ENCODE measurements at regions not wholly inside any gene's neighbourhood (a gene's known extent, or its start where the extent isn't known, plus 50 kb on each side); places are given as distances from the start of the nearest gene placed in this dataset.

- TF ChIP-seq, protein P1, sequence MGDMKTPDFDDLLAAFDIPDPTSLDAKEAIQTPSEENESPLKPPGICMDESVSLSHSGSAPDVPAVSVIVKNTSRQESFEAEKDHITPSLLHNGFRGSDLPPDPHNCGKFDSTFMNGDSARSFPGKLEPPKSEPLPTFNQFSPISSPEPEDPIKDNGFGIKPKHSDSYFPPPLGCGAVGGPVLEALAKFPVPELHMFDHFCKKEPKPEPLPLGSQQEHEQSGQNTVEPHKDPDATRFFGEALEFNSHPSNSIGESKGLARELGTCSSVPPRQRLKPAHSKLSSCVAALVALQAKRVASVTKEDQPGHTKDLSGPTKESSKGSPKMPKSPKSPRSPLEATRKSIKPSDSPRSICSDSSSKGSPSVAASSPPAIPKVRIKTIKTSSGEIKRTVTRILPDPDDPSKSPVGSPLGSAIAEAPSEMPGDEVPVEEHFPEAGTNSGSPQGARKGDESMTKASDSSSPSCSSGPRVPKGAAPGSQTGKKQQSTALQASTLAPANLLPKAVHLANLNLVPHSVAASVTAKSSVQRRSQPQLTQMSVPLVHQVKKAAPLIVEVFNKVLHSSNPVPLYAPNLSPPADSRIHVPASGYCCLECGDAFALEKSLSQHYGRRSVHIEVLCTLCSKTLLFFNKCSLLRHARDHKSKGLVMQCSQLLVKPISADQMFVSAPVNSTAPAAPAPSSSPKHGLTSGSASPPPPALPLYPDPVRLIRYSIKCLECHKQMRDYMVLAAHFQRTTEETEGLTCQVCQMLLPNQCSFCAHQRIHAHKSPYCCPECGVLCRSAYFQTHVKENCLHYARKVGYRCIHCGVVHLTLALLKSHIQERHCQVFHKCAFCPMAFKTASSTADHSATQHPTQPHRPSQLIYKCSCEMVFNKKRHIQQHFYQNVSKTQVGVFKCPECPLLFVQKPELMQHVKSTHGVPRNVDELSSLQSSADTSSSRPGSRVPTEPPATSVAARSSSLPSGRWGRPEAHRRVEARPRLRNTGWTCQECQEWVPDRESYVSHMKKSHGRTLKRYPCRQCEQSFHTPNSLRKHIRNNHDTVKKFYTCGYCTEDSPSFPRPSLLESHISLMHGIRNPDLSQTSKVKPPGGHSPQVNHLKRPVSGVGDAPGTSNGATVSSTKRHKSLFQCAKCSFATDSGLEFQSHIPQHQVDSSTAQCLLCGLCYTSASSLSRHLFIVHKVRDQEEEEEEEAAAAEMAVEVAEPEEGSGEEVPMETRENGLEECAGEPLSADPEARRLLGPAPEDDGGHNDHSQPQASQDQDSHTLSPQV (IDR thresholded peaks at IDR 0.05), result 0 out of 2 replicates have a peak, but pooled peaks have one; percentile 2
- peak; percentile 33 for TF ChIP-seq SMAD1 (IDR thresholded peaks at IDR 0.05; ENCODE audit: low read depth, partially characterized antibody)
- no peak for TF ChIP-seq NBN (IDR thresholded peaks at IDR 0.05)
- TF ChIP-seq NFXL1 (IDR thresholded peaks at IDR 0.05; ENCODE audit: borderline replicate concordance), result no peak
- 0 out of 2 replicates have a peak, but pooled peaks have one; percentile 59 for TF ChIP-seq TCF12 (IDR thresholded peaks at IDR 0.05; ENCODE audit: low read depth, low read length)
- TF ChIP-seq TCF3 (IDR thresholded peaks at IDR 0.05; ENCODE audit: borderline replicate concordance, insufficient read depth, low read depth, low read length), result 0 out of 2 replicates have a peak, but pooled peaks have one; percentile 25
- no peak for TF ChIP-seq PAX5 (IDR thresholded peaks at IDR 0.05; ENCODE audit: borderline replicate concordance, low read depth, low read length)
- TF ChIP-seq RELA (IDR thresholded peaks at IDR 0.05; ENCODE audit: borderline replicate concordance, partially characterized antibody), result no peak
- TF ChIP-seq MXI1 (IDR thresholded peaks at IDR 0.05; ENCODE audit: low read depth, low read length), result peak; percentile 48; the same call in 1 of the 2 replicates
- no peak for TF ChIP-seq ATF2 (IDR thresholded peaks at IDR 0.05; ENCODE audit: low read length)
- TF ChIP-seq, protein P2, sequence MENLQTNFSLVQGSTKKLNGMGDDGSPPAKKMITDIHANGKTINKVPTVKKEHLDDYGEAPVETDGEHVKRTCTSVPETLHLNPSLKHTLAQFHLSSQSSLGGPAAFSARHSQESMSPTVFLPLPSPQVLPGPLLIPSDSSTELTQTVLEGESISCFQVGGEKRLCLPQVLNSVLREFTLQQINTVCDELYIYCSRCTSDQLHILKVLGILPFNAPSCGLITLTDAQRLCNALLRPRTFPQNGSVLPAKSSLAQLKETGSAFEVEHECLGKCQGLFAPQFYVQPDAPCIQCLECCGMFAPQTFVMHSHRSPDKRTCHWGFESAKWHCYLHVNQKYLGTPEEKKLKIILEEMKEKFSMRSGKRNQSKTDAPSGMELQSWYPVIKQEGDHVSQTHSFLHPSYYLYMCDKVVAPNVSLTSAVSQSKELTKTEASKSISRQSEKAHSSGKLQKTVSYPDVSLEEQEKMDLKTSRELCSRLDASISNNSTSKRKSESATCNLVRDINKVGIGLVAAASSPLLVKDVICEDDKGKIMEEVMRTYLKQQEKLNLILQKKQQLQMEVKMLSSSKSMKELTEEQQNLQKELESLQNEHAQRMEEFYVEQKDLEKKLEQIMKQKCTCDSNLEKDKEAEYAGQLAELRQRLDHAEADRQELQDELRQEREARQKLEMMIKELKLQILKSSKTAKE (IDR thresholded peaks at IDR 0.05; ENCODE audit: low read depth, poor library complexity, severe bottlenecking), result peak; percentile 7
- TF ChIP-seq SREBF2 (IDR thresholded peaks at IDR 0.05; ENCODE audit: low read length), result no peak
- 0 out of 4 replicates have a peak, but pooled peaks of 1 of the 2 experiments have one; percentile 22 for TF ChIP-seq EP300 (IDR thresholded peaks at IDR 0.05; ENCODE audit: borderline replicate concordance in 1 of 2, control insufficient read depth in 1 of 2, low read depth in 2 of 2, low read length in 2 of 2)
- TF ChIP-seq, protein P3, sequence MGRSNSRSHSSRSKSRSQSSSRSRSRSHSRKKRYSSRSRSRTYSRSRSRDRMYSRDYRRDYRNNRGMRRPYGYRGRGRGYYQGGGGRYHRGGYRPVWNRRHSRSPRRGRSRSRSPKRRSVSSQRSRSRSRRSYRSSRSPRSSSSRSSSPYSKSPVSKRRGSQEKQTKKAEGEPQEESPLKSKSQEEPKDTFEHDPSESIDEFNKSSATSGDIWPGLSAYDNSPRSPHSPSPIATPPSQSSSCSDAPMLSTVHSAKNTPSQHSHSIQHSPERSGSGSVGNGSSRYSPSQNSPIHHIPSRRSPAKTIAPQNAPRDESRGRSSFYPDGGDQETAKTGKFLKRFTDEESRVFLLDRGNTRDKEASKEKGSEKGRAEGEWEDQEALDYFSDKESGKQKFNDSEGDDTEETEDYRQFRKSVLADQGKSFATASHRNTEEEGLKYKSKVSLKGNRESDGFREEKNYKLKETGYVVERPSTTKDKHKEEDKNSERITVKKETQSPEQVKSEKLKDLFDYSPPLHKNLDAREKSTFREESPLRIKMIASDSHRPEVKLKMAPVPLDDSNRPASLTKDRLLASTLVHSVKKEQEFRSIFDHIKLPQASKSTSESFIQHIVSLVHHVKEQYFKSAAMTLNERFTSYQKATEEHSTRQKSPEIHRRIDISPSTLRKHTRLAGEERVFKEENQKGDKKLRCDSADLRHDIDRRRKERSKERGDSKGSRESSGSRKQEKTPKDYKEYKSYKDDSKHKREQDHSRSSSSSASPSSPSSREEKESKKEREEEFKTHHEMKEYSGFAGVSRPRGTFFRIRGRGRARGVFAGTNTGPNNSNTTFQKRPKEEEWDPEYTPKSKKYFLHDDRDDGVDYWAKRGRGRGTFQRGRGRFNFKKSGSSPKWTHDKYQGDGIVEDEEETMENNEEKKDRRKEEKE (IDR thresholded peaks at IDR 0.05), result no peak
- no peak for TF ChIP-seq KAT2A (conservative IDR thresholded peaks at IDR 0.05; ENCODE audit: control insufficient read depth, low read depth, low read length)
- no peak; a peak in 1 of 4 replicates for TF ChIP-seq IKZF2 (IDR thresholded peaks at IDR 0.05)
- no peak for TF ChIP-seq NR2F1 (conservative IDR thresholded peaks at IDR 0.05)
- no peak for TF ChIP-seq ATF7 (IDR thresholded peaks at IDR 0.05; ENCODE audit: low read depth)
- no peak for TF ChIP-seq SUZ12 (IDR thresholded peaks at IDR 0.05; ENCODE audit: unreplicated experiment)
These were observed 146.6 kb upstream of the PLEKHG7 start (continued) for GRCh38 chr12:92556141-92556540.

Data from GM12878 (cell line).